B cell (primary cell): ENCODE measurements at regions not wholly inside any gene's neighbourhood (a gene's known extent, or its start where the extent isn't known, plus 50 kb on each side); places are given as distances from the start of the nearest gene placed in this dataset.

Experiments
- ATAC-seq: fragments of 200-7000 bp; cut with Tn5 transposase; one replicate; pipeline ENCODE4 v1.10.0; 2021; ENCODE audit warnings: low read depth, mild to moderate bottlenecking, moderate number of reproducible peaks, moderate library complexity
- CTCF ChIA-PET: fragments of 350-600 bp; sonication (Branson Sonifier 250); formaldehyde crosslinking; loops from one replicate; lab custom pipeline; 2021; ENCODE audit warnings: antibody characterized with exemption, inconsistent platforms; lab: Charles Lee
- POLR2A ChIA-PET: fragments of 350-600 bp; sonication (Branson Sonifier 250); formaldehyde crosslinking; loops from one replicate; lab custom pipeline; 2021; ENCODE audit warnings: antibody characterized with exemption; lab: Charles Lee
- DNase-seq: peaks from one replicate; pipeline ENCODE4 v3.0.0; 2013
- H2AFZ ChIP-seq: 2 replicates; pipeline ENCODE4 v1.6.1; 2012; ENCODE audit warnings: mild to moderate bottlenecking, low read depth, low read length; ENCODE audit not compliant: insufficient read depth, poor library complexity, severe bottlenecking
- H3K27ac ChIP-seq, 2 donors: 1 replicate in 1 of 2; 2 replicates in 1 of 2; pipeline ENCODE4 v1.5.1; 2012 to 2013; ENCODE audit warnings: low read length in 2 of 2, mild to moderate bottlenecking in 2 of 2, moderate library complexity in 1 of 2
- H3K27me3 ChIP-seq, 4 experiments: fragments of 200-600 bp in 1 of 4; sonication (generic) in 1 of 4; replicated peaks in 1 of 4; 1 replicate in 2 of 4; 2 replicates in 2 of 4; pipeline versions ENCODE4 v1.6.1 to v1.7.0; 2013 to 2016; ENCODE audit warnings: low read length in 3 of 4, mild to moderate bottlenecking in 2 of 4, mixed read lengths in 1 of 4, moderate library complexity in 1 of 4; ENCODE audit not compliant: insufficient read depth in 4 of 4, control insufficient read depth in 3 of 4; ENCODE audit errors: control extremely low read depth in 1 of 4
- H3K36me3 ChIP-seq, 2 experiments: replicated peaks in 1 of 2; 1 replicate in 1 of 2; 2 replicates in 1 of 2; pipeline versions ENCODE4 v1.6.1 to v1.7.1; 2013; ENCODE audit warnings: low read length in 1 of 2; ENCODE audit not compliant: insufficient read depth in 2 of 2, control insufficient read depth in 1 of 2; ENCODE audit errors: control extremely low read depth in 1 of 2, extremely low read depth in 1 of 2
- H3K4me1 ChIP-seq, 2 donors: fragments of 200-600 bp in 1 of 2; sonication (generic) in 1 of 2; 1 replicate in 1 of 2; 2 replicates in 1 of 2; pipeline versions ENCODE4 v1.5.1 to v1.6.1; 2013 to 2017; ENCODE audit warnings: low read length in 2 of 2; ENCODE audit not compliant: control insufficient read depth in 2 of 2, insufficient read depth in 2 of 2
- H3K4me2 ChIP-seq: replicated peaks from 2 replicates; pipeline ENCODE3; 2012; ENCODE audit warnings: mild to moderate bottlenecking, low read depth, low read length; ENCODE audit not compliant: poor library complexity, severe bottlenecking
- H3K4me3 ChIP-seq, 5 experiments: fragments of 200-600 bp in 1 of 5; sonication (generic) in 1 of 5; 1 replicate in 3 of 5; 2 replicates in 2 of 5; pipeline versions ENCODE4 v1.5.1 to v1.7.0; 2011 to 2016; ENCODE audit warnings: low read length in 4 of 5, mild to moderate bottlenecking in 4 of 5, low read depth in 2 of 5, control low read depth in 1 of 5, moderate library complexity in 1 of 5; ENCODE audit not compliant: insufficient read depth in 1 of 5; ENCODE audit errors: control extremely low read depth in 1 of 5, extremely low read depth in 1 of 5
- H3K79me2 ChIP-seq: fragments of 200-600 bp; sonication (generic); one replicate; pipeline ENCODE4 v1.6.0; 2016; ENCODE audit warnings: low read length; ENCODE audit not compliant: control insufficient read depth, insufficient read depth
- H3K9ac ChIP-seq: fragments of 200-600 bp; sonication (generic); 2 replicates; pipeline ENCODE4 v1.6.1; 2017; ENCODE audit warnings: mild to moderate bottlenecking, low read length, moderate library complexity
- H3K9me3 ChIP-seq, 3 donors: one replicate each; pipeline versions ENCODE4 v1.6.1 to v1.7.1; 2013; ENCODE audit warnings: low read length in 2 of 3; ENCODE audit not compliant: control insufficient read depth in 2 of 3, insufficient read depth in 1 of 3; ENCODE audit errors: control extremely low read depth in 1 of 3
- H4K20me1 ChIP-seq: 2 replicates; pipeline ENCODE4 v1.6.0; 2012; ENCODE audit warnings: mild to moderate bottlenecking, low read length; ENCODE audit not compliant: insufficient read depth, control insufficient read depth, poor library complexity, severe bottlenecking
- H3K27ac Mint-ChIP-seq: one replicate; pipeline ENCODE4 v1.8.0; 2021; ENCODE audit warnings: mixed read lengths
- H3K27me3 Mint-ChIP-seq: one replicate; pipeline ENCODE4 v1.8.0; 2021; ENCODE audit warnings: mixed read lengths
- H3K4me1 Mint-ChIP-seq: one replicate; pipeline ENCODE4 v1.8.0; 2021; ENCODE audit warnings: mixed read lengths
- H3K4me3 Mint-ChIP-seq: one replicate; pipeline ENCODE4 v1.8.0; 2021; ENCODE audit warnings: mixed read lengths
- H3K9me3 Mint-ChIP-seq: one replicate; pipeline ENCODE4 v1.8.0; 2022; ENCODE audit warnings: mixed read lengths; ENCODE audit not compliant: insufficient read depth
- CTCF ChIP-seq: fragments of 200-600 bp; IDR thresholded peaks from one replicate; pipeline ENCODE4 v1.8.0; 2022; ENCODE audit warnings: antibody characterized with exemption, mild to moderate bottlenecking
- EZH2 ChIP-seq: IDR thresholded peaks from 2 replicates; pipeline ENCODE4 v1.6.1; 2012; ENCODE audit warnings: borderline replicate concordance, low read depth, mild to moderate bottlenecking, moderate library complexity, low read length; ENCODE audit not compliant: insufficient read depth, poor library complexity, severe bottlenecking
- WGBS: methylation state at CpG from one replicate; pipeline ENCODE4 v1.1.5; 2013; ENCODE audit warnings: missing lambda C conversion rate; ENCODE audit not compliant: insufficient coverage; 5-methylcytosine and 5-hydroxymethylcytosine counted together
- intact Hi-C: fragments of 100-400 bp; cut with micrococcal nuclease; formaldehyde crosslinking; loops from one replicate; pipeline ENCODE4 v1.10.0; 2022

DNA sequence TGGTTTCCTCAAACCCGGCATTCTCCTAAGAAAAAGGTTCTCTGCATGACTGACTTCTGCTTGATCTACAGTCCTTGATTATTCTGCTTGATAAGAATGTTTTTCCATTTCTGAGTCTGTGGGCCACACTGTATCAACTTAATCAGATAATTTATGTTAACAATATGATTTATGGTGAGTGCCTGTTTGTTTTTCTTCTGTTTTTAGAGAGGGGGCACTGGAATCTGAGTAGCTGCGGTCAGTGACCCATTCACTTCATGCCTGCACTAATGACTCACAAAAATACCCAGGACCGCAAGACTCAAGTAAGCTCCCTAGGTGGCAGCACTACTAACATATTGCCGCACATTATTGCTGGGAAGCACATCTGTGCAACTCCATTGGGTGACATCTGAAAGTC, 542.3 kb upstream of the ATXN8OS start:
- no peaks in the 10 kb centered on the region for H3K4me1 ChIP-seq
- no peak overlapping the region for H2AFZ ChIP-seq
- Mint-ChIP-seq H3K4me1 (no peaks in the 10 kb centered on the region), H3K9me3 (peaks cover 2% of the 10 kb centered on the region), H3K27ac (no peak overlapping the region), H3K4me3 (no peak overlapping the region), H3K27me3 (no peaks in the 10 kb centered on the region)
- no peaks in the 10 kb centered on the region for H3K27me3 ChIP-seq
- ChIA-PET CTCF (no interaction called here), POLR2A (no interaction called here)
- peaks cover 0 to 3% (median 0%) of the 10 kb centered on the region in 3 donors for H3K9me3 ChIP-seq
- H3K4me2 ChIP-seq: no peak overlapping the region
- H3K4me3 ChIP-seq: no peak overlapping the region
- H3K36me3 ChIP-seq: no peaks in the 10 kb centered on the region
- H3K27ac ChIP-seq: no peak overlapping the region
- ATAC-seq (no peak), DNase-seq (no peak)
- WGBS: 90% methylated on average over 2 of the region's 4 CpGs
- intact Hi-C loops: no loop called here
- no peaks in the 10 kb centered on the region for H4K20me1 ChIP-seq
- H3K79me2 ChIP-seq: no peaks in the 10 kb centered on the region
- H3K9ac ChIP-seq: no peak overlapping the region
- TF ChIP-seq CTCF (no peak), EZH2 (no peak)

- H3K4me3 ChIP-seq: no peak overlapping the region
Observed at GRCh38 chr13:69556540-69557196, 551.0 kb upstream of the ATXN8OS start.

More at GRCh38 chr13:69556540-69557196, 551.0 kb upstream of the ATXN8OS start:
- POLR2A ChIA-PET: no interaction called here
- no peaks in the 10 kb centered on the region for H4K20me1 ChIP-seq
- Mint-ChIP-seq H3K9me3 (peaks cover 5% of the 10 kb centered on the region), H3K4me3 (no peak overlapping the region), H3K27ac (no peak overlapping the region), H3K4me1 (no peaks in the 10 kb centered on the region), H3K27me3 (no peaks in the 10 kb centered on the region)
- no peak overlapping the region for H3K9ac ChIP-seq
- CTCF ChIA-PET: no interaction called here
- TF ChIP-seq EZH2 (no peak), CTCF (no peak)
- no peak overlapping the region for H3K4me2 ChIP-seq
- intact Hi-C loops: no loop called here
- DNase-seq (no peak), ATAC-seq (no peak)
- no peaks in the 10 kb centered on the region for H3K4me1 ChIP-seq
- WGBS: 60% methylated on average over 1 of the region's 5 CpGs
- peaks cover 0 to 1% (median 0%) of the 10 kb centered on the region in 3 donors for H3K9me3 ChIP-seq
- H3K27ac ChIP-seq: no peak overlapping the region
- no peaks in the 10 kb centered on the region for H3K79me2 ChIP-seq
- H3K27me3 ChIP-seq: no peaks in the 10 kb centered on the region
- H3K36me3 ChIP-seq: no peaks in the 10 kb centered on the region
- H2AFZ ChIP-seq: no peak overlapping the region
